ENCODE measurements at regions not wholly inside any gene's neighbourhood (a gene's known extent, or its start where the extent isn't known, plus 50 kb on each side); places are given as distances from the start of the nearest gene placed in this dataset.

- no peaks in the 10 kb centered on the region for H4K20me1 ChIP-seq (replicated peaks; ENCODE audit: control insufficient read depth, extremely low read depth, insufficient read depth, low read length)
- no peak overlapping the region for H3K4me3 ChIP-seq (replicated peaks in 1 of 3; ENCODE audit: insufficient read depth in 1 of 3, low read depth in 1 of 3, low read length in 3 of 3)
- intact Hi-C loops (cut with micrococcal nuclease), result no loop called here
- H3K9me3 ChIP-seq (replicated peaks; ENCODE audit: control insufficient read depth, insufficient read depth, low read length), result no peaks in the 10 kb centered on the region
- FAIRE-seq, result no peak
- BruUV-seq (replicated peaks), result no TSS peak
- H3K36me3 ChIP-seq (ENCODE audit: control insufficient read depth in 2 of 2, extremely low read depth in 1 of 2, insufficient read depth in 2 of 2, low read length in 2 of 2), result no peaks in the 10 kb centered on the region
- ChIA-PET POLR2A (no interaction called here), CTCF (no interaction called here)
- no peaks in the 10 kb centered on the region for H3K79me2 ChIP-seq (ENCODE audit: control insufficient read depth, insufficient read depth, low read length)
- DNase-seq (ENCODE audit: low read depth, low spot score), result no peak
- no peak overlapping the region for H3K4me2 ChIP-seq (ENCODE audit: insufficient read depth, low read length)
- H3K9ac ChIP-seq (replicated peaks; ENCODE audit: extremely low read depth, insufficient read depth, low read length), result no peak overlapping the region
- peaks cover 0 to 4% of the 10 kb centered on the region in 2 experiments for H3K27me3 ChIP-seq (ENCODE audit: control insufficient read depth in 2 of 2, insufficient read depth in 2 of 2, low read length in 2 of 2)
- H3K9me1 ChIP-seq (replicated peaks; ENCODE audit: control insufficient read depth, extremely low read depth, insufficient read depth, low read length), result no peaks in the 10 kb centered on the region
- TF ChIP-seq CTCF (IDR thresholded peaks at IDR 0.05; ENCODE audit: extremely low read depth in 1 of 2, insufficient read depth in 1 of 2, low read depth in 1 of 2, low read length in 2 of 2) (no peak), GATA2 (IDR thresholded peaks at IDR 0.05; ENCODE audit: insufficient read depth, insufficient read length, low read depth, low read length) (no peak), POLR2AphosphoS5 (IDR thresholded peaks at IDR 0.05; ENCODE audit: insufficient read depth, low read depth, low read length) (no peak), MAX (IDR thresholded peaks at IDR 0.05; ENCODE audit: insufficient read depth, insufficient read length) (no peak), MYC (IDR thresholded peaks at IDR 0.05; ENCODE audit: low read depth, low read length) (no peak), JUN (IDR thresholded peaks at IDR 0.05; ENCODE audit: borderline replicate concordance, insufficient read depth, insufficient read length, low read depth) (no peak), POLR2A (IDR thresholded peaks at IDR 0.05; ENCODE audit: low read depth, low read length) (no peak), FOS (IDR thresholded peaks at IDR 0.05; ENCODE audit: borderline replicate concordance, insufficient read depth, low read length) (no peak), EZH2 (IDR thresholded peaks at IDR 0.05; ENCODE audit: borderline replicate concordance, low read depth, low read length, severe bottlenecking) (no peak)
- H3K4me1 ChIP-seq (ENCODE audit: control insufficient read depth, extremely low read depth, insufficient read depth, low read length), result no peaks in the 10 kb centered on the region
- no peak overlapping the region for H3K27ac ChIP-seq (ENCODE audit: insufficient read depth, low read depth, low read length)
- dilution Hi-C loops (cut with MboI; ENCODE audit: extremely low pct_ligation_motif_present, low sequenced_read_pairs), result no loop called here
- H2AFZ ChIP-seq (ENCODE audit: low read depth, low read length), result no peak overlapping the region
Observed at GRCh38 chr3:70640481-70640880, 328.0 kb upstream of the MDFIC2 start.

Data from endothelial cell of umbilical vein (primary cell).